GM21381 (cell line): ENCODE measurements at regions not wholly inside any gene's neighbourhood (a gene's known extent, or its start where the extent isn't known, plus 50 kb on each side); places are given as distances from the start of the nearest gene placed in this dataset.

Experiments
- ATAC-seq: cut with Tn5 transposase; IDR thresholded peaks from one replicate; pipeline ENCODE4 v1.9.1; 2021; ENCODE audit warnings: mild to moderate bottlenecking, moderate library complexity; ENCODE audit not compliant: unreplicated experiment

- no peak for ATAC-seq
Observed at GRCh38 chr1:209376774-209377173, 206.7 kb upstream of the CAMK1G start.

GRCh38 chr1:209377995-209378394, 205.5 kb upstream of the CAMK1G start:
- no peak for ATAC-seq

- no peak for ATAC-seq
Observed at GRCh38 chr1:209379280-209379679, 204.2 kb upstream of the CAMK1G start.

GRCh38 chr1:209380420-209380819, 203.1 kb upstream of the CAMK1G start:
- no peak for ATAC-seq

- ATAC-seq, result no peak
Observed at GRCh38 chr1:209382231-209383100, 201.0 kb upstream of the CAMK1G start.

GRCh38 chr1:209383422-209383821, 200.1 kb upstream of the CAMK1G start:
- ATAC-seq, result no peak

GRCh38 chr1:209383907-209384709, 199.4 kb upstream of the CAMK1G start:
- no peak for ATAC-seq

GRCh38 chr1:209384710-209385550, 198.6 kb upstream of the CAMK1G start:
- no peak for ATAC-seq

GRCh38 chr1:209386156-209386555, 197.4 kb upstream of the CAMK1G start:
- ATAC-seq, result no peak

- ATAC-seq, result no peak
Observed at GRCh38 chr1:209387271-209387968, 196.1 kb upstream of the CAMK1G start.

GRCh38 chr1:209387969-209388329, 195.6 kb upstream of the CAMK1G start:
- no peak for ATAC-seq

GRCh38 chr1:209388358-209388757, 195.2 kb upstream of the CAMK1G start:
- ATAC-seq, result no peak

- no peak for ATAC-seq
Observed at GRCh38 chr1:209389258-209389657, 194.3 kb upstream of the CAMK1G start.

GRCh38 chr1:209389975-209390374, 193.5 kb upstream of the CAMK1G start:
- no peak for ATAC-seq

GRCh38 chr1:209390764-209391163, 192.8 kb upstream of the CAMK1G start:
- no peak for ATAC-seq

- no peak for ATAC-seq
Observed at GRCh38 chr1:209391792-209392191, 191.7 kb upstream of the CAMK1G start.

GRCh38 chr1:209395169-209395568, 188.3 kb upstream of the CAMK1G start:
- ATAC-seq, result no peak

- ATAC-seq, result no peak
Observed at GRCh38 chr1:209397371-209397770, 186.1 kb upstream of the CAMK1G start.

GRCh38 chr1:209397910-209398309, 185.6 kb upstream of the CAMK1G start:
- no peak for ATAC-seq

- ATAC-seq, result no peak
Observed at GRCh38 chr1:209398313-209398991, 185.1 kb upstream of the CAMK1G start.
